SIG-M5 treated with dmso at 0.1 percent for 504 hours (cell line): ENCODE measurements at regions not wholly inside any gene's neighbourhood (a gene's known extent, or its start where the extent isn't known, plus 50 kb on each side); places are given as distances from the start of the nearest gene placed in this dataset.
"Not testable (repeated sequence)": the region's sequence is repeated elsewhere in the genome, so short reads cannot be mapped to it uniquely, and the experiment has no call there.

ENCODE experiments used
- DNase-seq: peaks from one replicate; lab custom pipeline; 2025; ENCODE audit not compliant: unreplicated experiment; lab: John Stamatoyannopoulos, UW

DNA sequence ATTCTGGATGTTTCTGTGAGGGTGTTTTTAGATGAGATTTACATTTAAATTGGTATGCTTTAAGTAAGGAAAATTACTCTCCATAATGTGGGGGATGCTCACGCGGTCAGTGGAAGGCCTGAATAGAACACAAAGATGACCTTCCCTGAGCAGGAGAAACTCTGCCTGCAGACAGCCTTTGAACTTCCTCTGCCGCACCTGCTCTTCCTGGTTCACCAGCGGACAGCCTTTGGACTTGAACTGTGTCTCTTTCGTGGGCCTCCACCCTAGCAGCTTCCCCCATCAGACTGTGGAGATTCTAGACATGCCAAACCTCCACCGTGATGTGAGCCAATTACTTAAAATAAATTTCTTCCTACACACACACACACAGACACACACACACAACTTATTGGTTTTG lies 210.7 kb downstream of the EFCAB11 start:
- DNase-seq = no peak

GRCh38 chr14:89740241-89740640 lies 214.3 kb downstream of the EFCAB11 start:
- DNase-seq = no peak

- DNase-seq = no peak
Observed at GRCh38 chr14:89736881-89737280, 217.6 kb downstream of the EFCAB11 start.

DNA sequence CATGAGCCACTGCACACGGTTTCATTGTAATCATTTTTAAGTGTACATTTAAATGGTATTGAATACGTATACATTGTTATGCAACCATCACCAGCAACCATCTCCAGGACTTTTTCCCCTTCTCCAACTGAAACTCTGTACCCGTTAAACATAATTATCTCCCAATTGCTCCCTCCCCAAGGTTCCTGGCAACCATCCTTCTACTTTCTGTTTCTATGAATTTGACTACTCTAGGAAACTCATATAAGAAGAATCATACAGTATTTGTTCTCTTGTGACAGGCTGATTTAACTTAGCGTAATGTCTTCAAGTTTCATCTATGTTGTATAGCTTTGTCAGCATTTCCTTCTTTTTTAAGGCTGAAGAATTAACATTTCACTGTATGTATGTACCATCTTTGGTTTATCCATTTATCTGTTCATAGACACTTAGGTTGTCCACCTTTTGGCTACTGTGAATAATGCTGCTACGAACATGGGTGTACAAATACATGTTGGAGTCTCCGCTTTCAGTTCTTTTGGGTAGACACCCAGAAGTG lies 223.1 kb downstream of the EFCAB11 start:
- DNase-seq = no peak

GRCh38 chr14:89730687-89731086 lies 223.8 kb downstream of the EFCAB11 start:
- peak; percentile 65 for DNase-seq

DNA sequence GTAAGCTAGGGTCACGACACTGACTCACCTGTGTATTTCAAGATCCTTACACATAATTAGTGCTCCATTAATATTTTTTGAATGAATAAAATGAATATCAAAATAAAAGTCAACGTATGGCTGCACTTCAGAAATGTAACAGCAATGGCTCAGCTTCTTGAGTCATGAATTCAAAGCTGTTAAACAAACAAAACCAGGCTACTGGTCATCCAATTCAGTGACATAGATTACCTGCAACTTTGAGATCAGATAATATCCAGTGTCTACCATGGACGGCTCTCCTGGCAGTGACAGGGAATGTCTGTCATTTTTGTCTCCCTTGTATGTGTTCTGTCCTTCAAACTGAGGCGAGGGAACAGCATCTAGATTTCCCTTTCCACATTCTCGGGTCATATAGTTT lies 225.6 kb downstream of the EFCAB11 start:
- no peak for DNase-seq

- not testable (repeated sequence) for DNase-seq
Observed at GRCh38 chr14:89726226-89726625, 228.3 kb downstream of the EFCAB11 start.

GRCh38 chr14:89724628-89724960 lies 229.9 kb downstream of the EFCAB11 start:
- no peak for DNase-seq

DNA sequence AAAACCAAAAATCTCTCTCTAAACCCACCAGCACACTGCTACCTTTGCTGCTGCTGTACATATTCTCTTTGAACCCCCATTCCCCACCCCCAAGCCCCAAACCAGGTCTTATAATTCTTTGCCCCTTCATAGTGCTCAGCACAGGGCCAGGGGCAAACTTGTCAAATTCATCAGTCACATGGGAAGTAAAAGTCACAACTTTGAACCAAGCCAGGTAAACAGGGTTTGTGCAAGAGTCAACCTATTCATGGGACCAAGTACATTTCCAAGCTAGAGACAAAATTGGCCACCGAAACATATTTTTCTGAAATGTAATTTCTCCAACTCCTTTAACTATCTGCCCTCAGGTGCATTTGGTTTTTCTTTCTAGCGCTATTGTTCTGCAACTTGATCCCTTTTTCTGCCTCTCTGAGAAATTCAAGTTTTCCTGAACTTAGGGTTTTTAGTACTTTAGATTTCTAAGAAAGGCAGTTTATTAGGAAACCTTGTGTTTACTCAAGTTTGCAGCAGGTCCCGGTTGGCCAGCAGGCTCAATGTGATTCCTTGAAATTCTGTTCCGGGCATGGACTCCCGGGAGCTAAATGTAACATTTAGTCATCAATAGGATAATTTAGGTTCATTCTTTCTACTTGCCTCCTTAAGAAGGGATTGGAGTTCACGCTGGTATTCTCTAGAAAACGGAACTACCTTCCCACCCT lies 230.5 kb downstream of the EFCAB11 start:
- DNase-seq = no peak

- DNase-seq = no peak
Observed at GRCh38 chr14:89721956-89722355, 232.6 kb downstream of the EFCAB11 start.

- DNase-seq = peak; percentile 97
Observed at GRCh38 chr14:89720741-89721729, 233.5 kb downstream of the EFCAB11 start.

- no peak for DNase-seq
Observed at GRCh38 chr14:89720076-89720687, 234.3 kb downstream of the EFCAB11 start.

GRCh38 chr14:89719366-89720075 lies 235.0 kb downstream of the EFCAB11 start:
- peak; percentile 87 for DNase-seq

GRCh38 chr14:89708982-89709625 lies 245.4 kb downstream of the EFCAB11 start:
- DNase-seq = no peak

DNA sequence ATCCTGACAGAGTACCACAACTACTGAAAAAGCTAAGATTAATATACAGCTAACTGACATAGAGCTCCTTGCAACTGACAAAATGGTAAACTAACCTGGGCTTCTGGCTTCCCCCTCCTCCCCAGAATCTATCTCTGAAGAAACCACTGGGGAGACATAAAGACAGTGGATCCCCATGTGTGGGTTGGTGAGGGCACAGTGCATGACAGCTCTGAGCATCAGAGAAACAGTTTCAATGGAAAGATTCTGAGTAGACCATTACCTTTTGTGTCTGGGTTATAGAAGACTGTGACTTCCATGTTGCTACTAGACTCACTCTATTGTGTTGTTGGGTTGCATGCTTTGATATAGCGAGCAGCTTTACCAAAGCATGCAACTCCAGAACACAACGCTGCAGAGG lies 247.4 kb downstream of the EFCAB11 start:
- DNase-seq = no peak

DNA sequence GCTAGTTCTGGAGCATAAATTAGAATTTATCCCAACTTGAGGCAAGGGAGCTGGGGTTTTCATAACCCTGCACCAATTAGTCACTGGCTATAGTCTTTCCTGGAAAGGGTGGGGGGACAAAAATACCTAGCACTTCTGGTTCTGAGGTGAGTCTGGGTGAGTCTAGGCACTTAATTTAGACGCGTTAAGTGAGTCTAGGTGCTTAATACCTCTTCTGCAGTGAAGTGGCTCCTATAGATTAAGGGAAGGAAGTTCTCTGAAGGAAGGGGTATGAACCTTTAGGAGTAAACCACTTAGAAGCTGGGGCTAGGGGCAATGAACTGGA lies 251.7 kb downstream of the EFCAB11 start:
- no peak for DNase-seq

GRCh38 chr14:89702073-89702875 lies 252.3 kb downstream of the EFCAB11 start:
- DNase-seq = no peak

GRCh38 chr14:89701211-89702043 lies 253.1 kb downstream of the EFCAB11 start:
- peak; percentile 37 for DNase-seq

DNA sequence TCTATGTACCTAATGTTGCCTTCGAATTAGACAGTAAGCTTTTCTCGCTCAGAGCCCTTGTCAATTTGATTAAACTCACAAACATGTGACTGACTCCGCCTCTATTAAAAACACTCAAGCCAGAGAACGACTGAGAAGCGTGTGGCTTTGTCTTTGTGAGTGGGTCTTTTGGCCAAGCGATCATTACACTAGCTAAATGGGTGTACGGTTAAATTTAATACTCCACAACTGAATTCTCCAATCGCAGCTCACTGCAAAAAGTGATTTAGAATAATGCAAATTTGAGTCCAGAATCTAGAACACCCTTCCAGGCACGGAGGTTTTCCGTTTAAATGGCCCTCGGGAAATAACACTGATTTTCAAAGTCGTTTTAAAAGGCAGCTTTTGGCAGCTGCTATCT lies 253.7 kb downstream of the EFCAB11 start:
- no peak for DNase-seq
